K562 (cell line): ENCODE measurements at regions not wholly inside any gene's neighbourhood (a gene's known extent, or its start where the extent isn't known, plus 50 kb on each side); places are given as distances from the start of the nearest gene placed in this dataset.

Experiments used
- ATAC-seq: fragments of 200-7000 bp; cut with Tn5 transposase; 3 replicates; pipeline ENCODE4 v1.9.1; 2020; ENCODE audit warnings: moderate library complexity
- BruUV-seq: library from RNA; stranded (reverse); fragments of 400-500 nt; replicated peaks from 2 replicates; lab custom pipeline; 2021; lab: Mats Ljungman, UMichigan
- CTCF ChIA-PET: fragments of 300-600 bp; formaldehyde crosslinking; extraction: SDS; loops from one replicate; lab custom pipeline; 2021; ENCODE audit warnings: low intra/inter-chr PET ratio; lab: Yijun Ruan, JAX
- POLR2A ChIA-PET: fragments of 300-600, 350-650 bp; sonication (Branson Sonifier 250); formaldehyde crosslinking; extraction: SDS; loops from one replicate; lab custom pipeline; 2021; ENCODE audit warnings: antibody characterized with exemption, inconsistent platforms; lab: Yijun Ruan, JAX
- DNase-seq, 4 experiments: peaks; one replicate each; pipeline versions ENCODE4 v3.0.0 to v3.0.0-alpha.2; 2011 to 2018; ENCODE audit warnings: low spot score in 3 of 4, mixed read lengths in 3 of 4; ENCODE audit errors: extremely low read depth in 1 of 4
- FAIRE-seq: peaks from 2 replicates; lab custom pipeline; 2011; peaks lifted over from hg19 to GRCh38; lab: Jason Lieb, UNC
- H2AFZ ChIP-seq: 2 replicates; pipeline ENCODE4 v1.6.0; 2011; ENCODE audit warnings: low read depth, low read length, control low read depth, inconsistent platforms
- H3K27ac ChIP-seq: fragments of 200-600 bp; 3 replicates; pipeline ENCODE4 v1.8.0; 2011; ENCODE audit warnings: low read depth, mild to moderate bottlenecking, control low read depth, inconsistent platforms, low read length, moderate library complexity, mixed read lengths; ENCODE audit errors: extremely low read depth
- H3K27me3 ChIP-seq, 2 experiments: fragments of 300-600 bp in 1 of 2; 2 replicates in 1 of 2; 3 replicates in 1 of 2; pipeline versions ENCODE4 v1.6.0 to v1.8.0; 2011; ENCODE audit warnings: inconsistent platforms in 2 of 2, low read length in 2 of 2, mild to moderate bottlenecking in 1 of 2, mixed read lengths in 1 of 2, moderate library complexity in 1 of 2; ENCODE audit not compliant: control insufficient read depth in 2 of 2, insufficient read depth in 2 of 2
- H3K36me3 ChIP-seq: fragments of 300-600 bp; 3 replicates; pipeline ENCODE4 v1.8.0; 2011; ENCODE audit warnings: mild to moderate bottlenecking, low read length, inconsistent platforms; ENCODE audit not compliant: control insufficient read depth, insufficient read depth
- H3K4me1 ChIP-seq, 2 experiments: fragments of 200-600 bp in 1 of 2; replicated peaks in 1 of 2; 2 replicates in 1 of 2; 3 replicates in 1 of 2; pipeline versions ENCODE4 v1.5.1 to v1.8.0; 2011; ENCODE audit warnings: inconsistent platforms in 2 of 2, low read length in 2 of 2, mild to moderate bottlenecking in 1 of 2, mixed read lengths in 1 of 2, moderate library complexity in 1 of 2; ENCODE audit not compliant: control insufficient read depth in 2 of 2, insufficient read depth in 2 of 2
- H3K4me2 ChIP-seq: 2 replicates; pipeline ENCODE4 v1.6.1; 2011; ENCODE audit warnings: low read length, control low read depth, inconsistent platforms, mixed read lengths; ENCODE audit not compliant: insufficient read depth
- H3K4me3 ChIP-seq: fragments of 200-600 bp; sonication (generic), shearing (Covaris generic); 2 replicates; pipeline ENCODE4 v1.5.1; 2016; ENCODE audit warnings: control low read depth, inconsistent platforms
- H3K79me2 ChIP-seq: fragments of 200-600 bp; 3 replicates; pipeline ENCODE4 v1.8.0; 2011; ENCODE audit warnings: low read length, inconsistent platforms; ENCODE audit not compliant: control insufficient read depth, insufficient read depth
- H3K9ac ChIP-seq, 2 experiments: 2 replicates each; pipeline versions ENCODE4 v1.6.0 to v1.6.1; 2011; ENCODE audit warnings: low read depth in 2 of 2, low read length in 2 of 2, control low read depth in 1 of 2, inconsistent platforms in 1 of 2, mild to moderate bottlenecking in 1 of 2, mixed read lengths in 1 of 2; ENCODE audit not compliant: insufficient read depth in 1 of 2
- H3K9me1 ChIP-seq: one replicate; pipeline ENCODE4 v1.6.0; 2011; ENCODE audit warnings: inconsistent platforms, mild to moderate bottlenecking, low read length, moderate library complexity; ENCODE audit not compliant: control insufficient read depth, insufficient read depth
- H3K9me3 ChIP-seq: replicated peaks from 2 replicates; pipeline ENCODE4 v1.5.1; 2011; ENCODE audit warnings: low read depth, low read length, inconsistent platforms; ENCODE audit not compliant: control insufficient read depth, insufficient read depth
- H4K20me1 ChIP-seq: replicated peaks from 2 replicates; pipeline ENCODE4 v1.6.1; 2011; ENCODE audit warnings: low read length, inconsistent platforms, mixed read lengths; ENCODE audit not compliant: control insufficient read depth, insufficient read depth
- GTF2A2 ChIP-seq: IDR thresholded peaks from 2 replicates; pipeline ENCODE4 v1.6.1; 2016; ENCODE audit warnings: mild to moderate bottlenecking, missing genetic modification characterization, missing compliant biosample characterization
- ZNF280B ChIP-seq: fragments of 250-450 bp; sonication (Bioruptor Pico); IDR thresholded peaks from 2 replicates; pipeline ENCODE4 v1.5.1; 2021; ENCODE audit warnings: mild to moderate bottlenecking
- WGBS: fragments of 100-300 bp; shearing (Covaris generic); methylation state at CpG from one replicate; pipeline ENCODE4 v1.1.6; 2016; ENCODE audit warnings: low coverage, mixed read lengths; ENCODE audit not compliant: insufficient coverage; ENCODE audit errors: missing lambda C conversion rate; 5-methylcytosine and 5-hydroxymethylcytosine counted together
- in situ Hi-C: fragments of 300-500 bp; cut with MboI; formaldehyde crosslinking; loops from 4 replicates; pipeline ENCODE4 v1.15.0; 2018; ENCODE audit warnings: inconsistent platforms, mixed read lengths
- intact Hi-C: fragments of 100-400 bp; cut with micrococcal nuclease; formaldehyde crosslinking; loops from 2 replicates; pipeline ENCODE4 v1.14.2; 2022

- H3K4me3 ChIP-seq = no peak overlapping the region
Observed at GRCh38 chr20:62573817-62574216, 68.5 kb upstream of the SLCO4A1 start.

More at GRCh38 chr20:62573817-62574216, 68.5 kb upstream of the SLCO4A1 start:
- in situ Hi-C loops (no loop called here), intact Hi-C loops (no loop called here)
- FAIRE-seq (no peak), ATAC-seq (no peak), DNase-seq (no peak)
- H3K36me3 ChIP-seq = no peaks in the 10 kb centered on the region
- CTCF ChIA-PET = no interaction called here
- H3K4me2 ChIP-seq = no peak overlapping the region
- POLR2A ChIA-PET = interaction anchor here (0.6 kb wide), 1 partner anchor 14 kb away, joined by 3 read pairs; no protein-coding TSS in a partner anchor
- no TSS peak for BruUV-seq
- H3K27ac ChIP-seq = no peak overlapping the region
- peaks cover 42 to 80% of the 10 kb centered on the region in 2 experiments for H3K27me3 ChIP-seq
- no peaks in the 10 kb centered on the region for H3K79me2 ChIP-seq
- TF ChIP-seq ZNF280B (CRISPR knock-in tag) (no peak), GTF2A2 (tag) (no peak)
- no peaks in the 10 kb centered on the region for H3K9me1 ChIP-seq
- 0 out of 2 replicates have a peak, but pooled peaks cover 2% of the 10 kb centered on the region for H3K9me3 ChIP-seq
- peaks cover 3 to 28% of the 10 kb centered on the region in 2 experiments; a peak in 3 of 5 replicates for H3K4me1 ChIP-seq
- no peak overlapping the region for H3K9ac ChIP-seq
- WGBS = 0% methylated on average over 3 of the region's 3 CpGs
- no peak overlapping the region for H2AFZ ChIP-seq
- H4K20me1 ChIP-seq = peaks cover 5% of the 10 kb centered on the region; the same call in 1 of the 2 replicates
